Central memory CD8-positive, alpha-beta T cell (primary cell): ENCODE measurements at regions not wholly inside any gene's neighbourhood (a gene's known extent, or its start where the extent isn't known, plus 50 kb on each side); places are given as distances from the start of the nearest gene placed in this dataset.
"Not testable (repeated sequence)": the region's sequence is repeated elsewhere in the genome, so short reads cannot be mapped to it uniquely, and the experiment has no call there.

Source experiments
- ATAC-seq: fragments of 150-1000 bp; cut with Tn5 transposase; replicated peaks from 2 replicates; pipeline ENCODE4 v1.10.0; 2022; ENCODE audit warnings: mild to moderate bottlenecking, moderate FRiP score, moderate number of reproducible peaks; ENCODE audit not compliant: poor library complexity, severe bottlenecking; ENCODE audit errors: extremely low read depth
- DNase-seq, 2 donors: peaks; one replicate each; pipeline ENCODE4 v3.0.0; 2021; ENCODE audit warnings: low spot score in 2 of 2
- H3K27ac Mint-ChIP-seq: one replicate; pipeline ENCODE4 v1.8.0; 2022; ENCODE audit warnings: low read depth, mild to moderate bottlenecking, moderate library complexity, mixed read lengths
- H3K27me3 Mint-ChIP-seq: one replicate; pipeline ENCODE4 v1.8.0; 2022; ENCODE audit warnings: mixed read lengths
- H3K36me3 Mint-ChIP-seq: one replicate; pipeline ENCODE4 v1.8.0; 2022; ENCODE audit warnings: mild to moderate bottlenecking, moderate library complexity, mixed read lengths; ENCODE audit not compliant: insufficient read depth
- H3K4me1 Mint-ChIP-seq: one replicate; pipeline ENCODE4 v1.8.0; 2022; ENCODE audit warnings: mixed read lengths
- H3K4me3 Mint-ChIP-seq: one replicate; pipeline ENCODE4 v1.8.0; 2022; ENCODE audit warnings: mild to moderate bottlenecking, moderate library complexity, mixed read lengths
- H3K9me3 Mint-ChIP-seq: one replicate; pipeline ENCODE4 v1.8.0; 2022; ENCODE audit warnings: mixed read lengths

GRCh38 chr13:90834700-90835099 is 512.8 kb upstream of the MIR17HG start:
- Mint-ChIP-seq H3K4me3 (no peak overlapping the region), H3K27me3 (no peaks in the 10 kb centered on the region), H3K27ac (no peak overlapping the region), H3K9me3 (peaks cover 18% of the 10 kb centered on the region), H3K4me1 (no peaks in the 10 kb centered on the region), H3K36me3 (no peaks in the 10 kb centered on the region)
- DNase-seq (no peak), ATAC-seq (no peak)

DNA sequence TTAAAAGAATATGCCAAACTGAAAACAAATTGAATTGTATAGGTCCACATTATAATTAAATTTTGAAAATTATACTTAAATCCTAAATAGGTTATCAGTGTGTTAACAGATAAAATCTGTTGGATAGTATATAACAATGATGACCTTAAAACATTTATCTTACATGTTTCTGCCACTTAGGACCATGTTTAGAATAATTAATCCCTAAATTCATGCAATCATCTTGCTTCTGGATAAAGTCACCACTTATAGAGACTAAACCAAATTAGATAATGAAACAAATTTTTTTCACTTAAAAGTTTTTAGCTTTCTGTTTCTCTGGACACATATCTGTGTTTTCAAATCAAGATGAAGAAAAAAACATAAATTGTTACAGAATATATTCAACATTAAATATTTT is 511.7 kb upstream of the MIR17HG start:
- Mint-ChIP-seq H3K27ac (no peak overlapping the region), H3K4me1 (no peaks in the 10 kb centered on the region), H3K36me3 (no peaks in the 10 kb centered on the region), H3K27me3 (no peaks in the 10 kb centered on the region), H3K9me3 (peaks cover 29% of the 10 kb centered on the region), H3K4me3 (no peak overlapping the region)
- no peak for DNase-seq
- ATAC-seq = no peak

GRCh38 chr13:90838317-90838960 is 509.0 kb upstream of the MIR17HG start:
- no peaks in the 10 kb centered on the region for H3K4me1 Mint-ChIP-seq

DNA sequence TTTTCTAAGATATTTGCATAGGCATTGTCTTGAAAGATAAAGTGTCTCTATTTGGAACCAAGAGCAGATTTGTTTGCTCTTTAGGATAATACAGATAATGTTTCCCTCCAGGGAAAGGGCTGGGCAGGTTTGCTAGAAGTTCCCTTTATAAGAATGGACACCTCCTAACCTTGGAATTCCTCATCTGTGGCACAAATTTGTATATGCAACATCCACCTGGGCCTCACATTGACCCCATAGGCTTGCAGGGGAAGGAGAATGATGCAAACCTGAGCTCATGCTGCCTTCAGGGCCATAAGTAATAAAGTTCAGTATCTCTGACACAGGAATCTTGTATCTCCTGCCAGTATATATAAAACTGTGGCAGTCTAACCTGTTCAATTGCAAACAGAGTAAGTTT is 508.4 kb upstream of the MIR17HG start:
- DNase-seq (no peak), ATAC-seq (no peak)
- H3K27me3 Mint-ChIP-seq = no peaks in the 10 kb centered on the region
- H3K4me3 Mint-ChIP-seq = no peak overlapping the region
- no peak overlapping the region for H3K27ac Mint-ChIP-seq
- no peaks in the 10 kb centered on the region for H3K4me1 Mint-ChIP-seq
- peaks cover 21% of the 10 kb centered on the region for H3K9me3 Mint-ChIP-seq
- no peaks in the 10 kb centered on the region for H3K36me3 Mint-ChIP-seq

More at GRCh38 chr13:90838317-90838960, 509.0 kb upstream of the MIR17HG start:
- DNase-seq (no peak), ATAC-seq (no peak)
- H3K27ac Mint-ChIP-seq = no peak overlapping the region
- no peak overlapping the region for H3K4me3 Mint-ChIP-seq
- no peaks in the 10 kb centered on the region for H3K27me3 Mint-ChIP-seq
- H3K9me3 Mint-ChIP-seq = peaks cover 21% of the 10 kb centered on the region
- no peaks in the 10 kb centered on the region for H3K36me3 Mint-ChIP-seq

- Mint-ChIP-seq H3K27ac (no peak overlapping the region), H3K9me3 (peaks cover 25% of the 10 kb centered on the region), H3K4me3 (no peak overlapping the region), H3K4me1 (no peaks in the 10 kb centered on the region), H3K27me3 (no peaks in the 10 kb centered on the region), H3K36me3 (no peaks in the 10 kb centered on the region)
- no peak for DNase-seq
- no peak for ATAC-seq
Observed at GRCh38 chr13:90846936-90847335, 500.6 kb upstream of the MIR17HG start.

DNA sequence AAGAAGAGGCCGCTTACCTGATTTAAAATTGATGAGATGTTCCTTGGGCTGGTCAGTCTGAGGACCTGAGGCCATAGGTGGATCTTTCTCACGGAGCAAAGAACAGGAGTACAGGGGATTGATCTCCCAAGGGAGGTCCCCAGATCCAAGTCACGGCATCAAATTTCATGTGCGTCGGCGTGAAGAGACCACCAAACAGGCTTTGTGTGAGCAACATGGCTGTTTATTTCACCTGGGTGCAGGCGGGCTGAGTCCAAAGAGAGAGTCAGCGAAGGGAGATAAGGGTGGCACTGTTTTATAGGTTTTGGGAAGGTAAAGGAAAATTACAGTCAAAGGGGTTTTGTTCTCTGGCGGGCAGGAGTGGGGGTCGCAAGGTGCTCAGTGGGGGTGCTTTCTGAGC is 493.8 kb upstream of the MIR17HG start:
- not testable (repeated sequence) for DNase-seq, H3K4me1 Mint-ChIP-seq, H3K27me3 Mint-ChIP-seq, H3K36me3 Mint-ChIP-seq, H3K4me3 Mint-ChIP-seq, H3K27ac Mint-ChIP-seq, ATAC-seq
- H3K9me3 Mint-ChIP-seq = peaks cover 37% of the 10 kb centered on the region

- DNase-seq (no peak), ATAC-seq (no peak)
- Mint-ChIP-seq H3K4me1 (no peaks in the 10 kb centered on the region), H3K27me3 (no peaks in the 10 kb centered on the region), H3K9me3 (peaks cover 19% of the 10 kb centered on the region), H3K36me3 (no peaks in the 10 kb centered on the region), H3K4me3 (no peak overlapping the region), H3K27ac (no peak overlapping the region)
Observed at GRCh38 chr13:90857921-90858320, 489.6 kb upstream of the MIR17HG start.

- Mint-ChIP-seq H3K4me1 (no peaks in the 10 kb centered on the region), H3K27ac (no peak overlapping the region), H3K36me3 (no peaks in the 10 kb centered on the region), H3K9me3 (peaks cover 17% of the 10 kb centered on the region), H3K4me3 (no peak overlapping the region), H3K27me3 (no peaks in the 10 kb centered on the region)
- no peak for DNase-seq
- ATAC-seq = no peak
Observed at GRCh38 chr13:90866006-90866405, 481.5 kb upstream of the MIR17HG start.

GRCh38 chr13:90867336-90867683 is 480.2 kb upstream of the MIR17HG start:
- no peak overlapping the region for H3K4me3 Mint-ChIP-seq
- no peaks in the 10 kb centered on the region for H3K36me3 Mint-ChIP-seq
- peaks cover 11% of the 10 kb centered on the region for H3K9me3 Mint-ChIP-seq
- DNase-seq = no peak
- no peak for ATAC-seq
- H3K27me3 Mint-ChIP-seq = no peaks in the 10 kb centered on the region
- no peak overlapping the region for H3K27ac Mint-ChIP-seq
- H3K4me1 Mint-ChIP-seq = no peaks in the 10 kb centered on the region

DNA sequence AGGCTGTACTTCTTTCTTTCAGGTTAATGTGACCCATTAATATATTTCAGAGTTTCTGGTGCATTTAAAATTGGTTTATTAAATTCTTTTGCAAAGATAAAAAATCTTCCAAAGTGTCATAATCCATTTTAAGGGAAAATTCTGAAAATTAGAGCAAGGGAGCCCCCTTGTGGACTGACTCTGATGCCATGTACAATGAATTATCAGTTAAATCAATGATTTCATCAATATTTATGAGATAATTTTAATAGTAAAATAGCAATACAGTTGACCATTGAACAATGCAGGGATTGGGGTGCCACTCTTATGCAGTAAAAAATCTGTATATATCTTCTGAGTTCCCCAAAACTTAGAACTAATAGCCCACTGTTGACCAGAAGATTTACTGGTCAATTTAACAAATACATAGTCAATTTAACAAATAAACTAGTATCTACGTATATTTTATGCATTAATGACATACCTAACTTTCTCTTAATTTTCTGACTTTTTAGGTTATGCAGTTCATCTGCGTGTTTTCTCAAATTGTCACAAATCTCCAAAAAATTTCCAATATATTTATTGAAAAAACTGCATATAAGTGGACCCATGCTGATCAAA is 479.1 kb upstream of the MIR17HG start:
- ATAC-seq (no peak), DNase-seq (no peak)
- H3K4me1 Mint-ChIP-seq = no peaks in the 10 kb centered on the region
- no peak overlapping the region for H3K4me3 Mint-ChIP-seq
- H3K9me3 Mint-ChIP-seq = peaks cover 11% of the 10 kb centered on the region
- no peaks in the 10 kb centered on the region for H3K36me3 Mint-ChIP-seq
- H3K27me3 Mint-ChIP-seq = no peaks in the 10 kb centered on the region
- no peak overlapping the region for H3K27ac Mint-ChIP-seq

DNA sequence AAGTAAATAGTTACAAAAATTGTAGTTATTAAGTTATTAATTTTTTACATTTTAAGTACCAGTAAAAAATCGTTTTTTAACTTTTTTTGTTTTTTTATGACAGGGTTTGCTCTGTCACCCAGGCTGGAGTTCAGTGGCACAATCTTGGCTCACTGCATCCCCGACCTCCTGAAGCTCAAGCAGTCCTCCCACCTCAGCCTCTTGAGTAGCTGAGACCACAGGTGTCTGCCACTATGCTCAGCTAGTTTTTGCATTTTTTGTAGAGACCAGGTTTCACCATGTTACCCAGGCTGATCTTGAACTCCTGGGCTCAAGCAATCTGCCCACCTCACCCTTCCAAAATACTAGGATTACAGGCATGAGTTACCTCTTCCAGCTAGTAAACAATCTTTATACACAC is 477.9 kb upstream of the MIR17HG start:
- Mint-ChIP-seq H3K9me3 (peaks cover 11% of the 10 kb centered on the region), H3K36me3 (no peaks in the 10 kb centered on the region), H3K4me1 (no peaks in the 10 kb centered on the region), H3K27me3 (no peaks in the 10 kb centered on the region), H3K4me3 (no peak overlapping the region), H3K27ac (no peak overlapping the region)
- no peak for ATAC-seq
- DNase-seq = no peak

GRCh38 chr13:90872491-90873025 is 474.9 kb upstream of the MIR17HG start:
- Mint-ChIP-seq H3K27me3 (no peaks in the 10 kb centered on the region), H3K27ac (no peak overlapping the region), H3K9me3 (peaks cover 5% of the 10 kb centered on the region), H3K4me1 (no peaks in the 10 kb centered on the region), H3K36me3 (no peaks in the 10 kb centered on the region), H3K4me3 (no peak overlapping the region)
- ATAC-seq (no peak), DNase-seq (no peak)

- H3K27me3 Mint-ChIP-seq = no peaks in the 10 kb centered on the region
- no peak for ATAC-seq
Observed at GRCh38 chr13:90880790-90881189, 466.7 kb upstream of the MIR17HG start.

More at GRCh38 chr13:90880790-90881189, 466.7 kb upstream of the MIR17HG start:
- H3K4me3 Mint-ChIP-seq = no peak overlapping the region
- DNase-seq = no peak
- no peak overlapping the region for H3K27ac Mint-ChIP-seq
- H3K9me3 Mint-ChIP-seq = peaks cover 4% of the 10 kb centered on the region
- no peaks in the 10 kb centered on the region for H3K4me1 Mint-ChIP-seq
- no peaks in the 10 kb centered on the region for H3K36me3 Mint-ChIP-seq
